H9 (cell line): ENCODE measurements at regions not wholly inside any gene's neighbourhood (a gene's known extent, or its start where the extent isn't known, plus 50 kb on each side); places are given as distances from the start of the nearest gene placed in this dataset.

Experiments
- DNase-seq: peaks from one replicate; pipeline ENCODE4 v3.0.0-alpha.2; 2017
- H2AFZ ChIP-seq: one replicate; pipeline ENCODE4 v1.6.1; 2013; ENCODE audit warnings: mild to moderate bottlenecking, low read length, control low read depth, moderate library complexity
- H2AK5ac ChIP-seq: 2 replicates; pipeline ENCODE4 v1.6.1; 2013; ENCODE audit warnings: low read length, control low read depth, mixed read lengths; ENCODE audit not compliant: insufficient read length
- H2BK120ac ChIP-seq: one replicate; pipeline ENCODE4 v1.6.1; 2013; ENCODE audit warnings: low read depth, mild to moderate bottlenecking, low read length, control low read depth, inconsistent platforms; ENCODE audit not compliant: poor library complexity, severe bottlenecking
- H2BK12ac ChIP-seq: 2 replicates; pipeline ENCODE4 v1.6.1; 2013; ENCODE audit warnings: low read length, control low read depth, mixed read lengths, low read depth; ENCODE audit not compliant: insufficient read length
- H2BK15ac ChIP-seq: 2 replicates; pipeline ENCODE4 v1.6.1; 2013; ENCODE audit warnings: low read depth, low read length, control low read depth
- H2BK20ac ChIP-seq: one replicate; pipeline ENCODE4 v1.6.1; 2013; ENCODE audit warnings: low read depth, mild to moderate bottlenecking, low read length, control low read depth, inconsistent platforms; ENCODE audit not compliant: poor library complexity, severe bottlenecking
- H2BK5ac ChIP-seq: 2 replicates; pipeline ENCODE4 v1.6.1; 2013; ENCODE audit warnings: low read length, control low read depth, mixed read lengths; ENCODE audit not compliant: insufficient read length
- H3K14ac ChIP-seq: 2 replicates; pipeline ENCODE4 v1.6.1; 2013; ENCODE audit warnings: low read length, control low read depth; ENCODE audit not compliant: insufficient read depth
- H3K18ac ChIP-seq: 2 replicates; pipeline ENCODE4 v1.6.1; 2013; ENCODE audit warnings: low read depth, mild to moderate bottlenecking, mixed read lengths, low read length, control low read depth; ENCODE audit not compliant: insufficient read length
- H3K23ac ChIP-seq: 2 replicates; pipeline ENCODE4 v1.6.1; 2013; ENCODE audit warnings: low read length, control low read depth, mixed read lengths, low read depth; ENCODE audit not compliant: insufficient read length
- H3K23me2 ChIP-seq: 2 replicates; pipeline ENCODE4 v1.6.1; 2013; ENCODE audit warnings: low read depth, mild to moderate bottlenecking, mixed read lengths, low read length, control low read depth; ENCODE audit not compliant: insufficient read length, poor library complexity, severe bottlenecking
- H3K27ac ChIP-seq: 2 replicates; pipeline ENCODE4 v1.5.1; 2013; ENCODE audit warnings: low read length, control low read depth, mixed read lengths, low read depth; ENCODE audit not compliant: insufficient read length
- H3K27me3 ChIP-seq: 2 replicates; pipeline ENCODE4 v1.6.1; 2013; ENCODE audit warnings: low read length, control low read depth, inconsistent platforms; ENCODE audit not compliant: insufficient read depth
- H3K4ac ChIP-seq: 2 replicates; pipeline ENCODE4 v1.6.1; 2013; ENCODE audit warnings: low read depth, mild to moderate bottlenecking, control low read depth, inconsistent platforms, low read length, moderate library complexity
- H3K4me1 ChIP-seq: 2 replicates; pipeline ENCODE4 v1.6.1; 2013; ENCODE audit warnings: low read length, control low read depth, inconsistent platforms; ENCODE audit not compliant: insufficient read depth
- H3K4me2 ChIP-seq: 2 replicates; pipeline ENCODE4 v1.6.1; 2013; ENCODE audit warnings: low read length, control low read depth, mixed read lengths; ENCODE audit not compliant: insufficient read length, insufficient read depth
- H3K56ac ChIP-seq: 2 replicates; pipeline ENCODE4 v1.6.1; 2013; ENCODE audit warnings: low read depth, mild to moderate bottlenecking, mixed read lengths, low read length, control low read depth; ENCODE audit not compliant: insufficient read length
- H3K79me1 ChIP-seq: 2 replicates; pipeline ENCODE4 v1.6.1; 2013; ENCODE audit warnings: low read depth, mild to moderate bottlenecking, moderate library complexity, low read length, control low read depth, inconsistent platforms; ENCODE audit not compliant: insufficient read depth, poor library complexity, severe bottlenecking
- H3K79me2 ChIP-seq: 2 replicates; pipeline ENCODE4 v1.6.1; 2013; ENCODE audit warnings: low read length, control low read depth, inconsistent platforms; ENCODE audit not compliant: insufficient read depth
- H3K9ac ChIP-seq: 2 replicates; pipeline ENCODE4 v1.6.1; 2013; ENCODE audit warnings: low read length, control low read depth, mixed read lengths; ENCODE audit not compliant: insufficient read length; ENCODE audit errors: extremely low read depth
- H3K9me3 ChIP-seq: one replicate; pipeline ENCODE4 v1.6.1; 2013; ENCODE audit warnings: low read depth, low read length, inconsistent platforms; ENCODE audit not compliant: control insufficient read depth
- H3T11ph ChIP-seq: one replicate; pipeline ENCODE4 v1.6.1; 2013; ENCODE audit warnings: mild to moderate bottlenecking, low read length, control low read depth, inconsistent platforms
- H4K20me1 ChIP-seq: one replicate; pipeline ENCODE4 v1.6.1; 2013; ENCODE audit not compliant: control insufficient read depth, insufficient read length, insufficient read depth
- H4K5ac ChIP-seq: 2 replicates; pipeline ENCODE4 v1.6.1; 2013; ENCODE audit warnings: low read depth, mild to moderate bottlenecking, mixed read lengths, low read length, control low read depth; ENCODE audit not compliant: insufficient read length
- H4K8ac ChIP-seq: replicated peaks from 2 replicates; pipeline ENCODE4 v1.6.1; 2013; ENCODE audit warnings: low read length, control low read depth, mixed read lengths, low read depth; ENCODE audit not compliant: insufficient read length
- H4K91ac ChIP-seq: 2 replicates; pipeline ENCODE4 v1.6.1; 2013; ENCODE audit warnings: low read depth, mild to moderate bottlenecking, moderate library complexity, mixed read lengths, low read length, control low read depth; ENCODE audit not compliant: insufficient read length
- H3K27ac Mint-ChIP-seq, 3 experiments: 2 replicates in 2 of 3; 3 replicates in 1 of 3; pipeline ENCODE4 v1.8.0; 2020 to 2021; ENCODE audit warnings: mixed read lengths in 3 of 3, mild to moderate bottlenecking in 1 of 3, moderate library complexity in 1 of 3
- H3K27me3 Mint-ChIP-seq: 2 replicates; pipeline ENCODE4 v1.8.0; 2021; ENCODE audit warnings: low read depth, mild to moderate bottlenecking, moderate library complexity, mixed read lengths
- H3K36me3 Mint-ChIP-seq, 3 experiments: 2 replicates in 2 of 3; 3 replicates in 1 of 3; pipeline ENCODE4 v1.8.0; 2020 to 2021; ENCODE audit warnings: low read depth in 3 of 3, mixed read lengths in 3 of 3; ENCODE audit not compliant: insufficient read depth in 1 of 3
- H3K4me1 Mint-ChIP-seq, 2 experiments: 2 replicates each; pipeline ENCODE4 v1.8.0; 2020; ENCODE audit warnings: mixed read lengths in 2 of 2
- H3K4me3 Mint-ChIP-seq, 2 experiments: 2 replicates in 1 of 2; 3 replicates in 1 of 2; pipeline ENCODE4 v1.8.0; 2020 to 2021; ENCODE audit warnings: mild to moderate bottlenecking in 2 of 2, mixed read lengths in 2 of 2, moderate library complexity in 1 of 2
- H3K9me3 Mint-ChIP-seq, 2 experiments: 2 replicates in 1 of 2; 3 replicates in 1 of 2; pipeline ENCODE4 v1.8.0; 2020; ENCODE audit warnings: mild to moderate bottlenecking in 2 of 2, mixed read lengths in 2 of 2, moderate library complexity in 1 of 2
- CTCF ChIP-seq: fragments of 200-600 bp; sonication (generic); conservative IDR thresholded peaks from 3 replicates; pipeline ENCODE4 v1.8.0; 2021; ENCODE audit warnings: antibody characterized with exemption, mild to moderate bottlenecking
- WGBS: extraction: QIAGEN DNeasy Blood & Tissue Kit; methylation state at CpG from one replicate; pipeline ENCODE4 v1.1.7; 2013; ENCODE audit warnings: missing lambda C conversion rate, low lambda C conversion rate, mixed read lengths; ENCODE audit not compliant: insufficient read length; ENCODE audit errors: extremely low coverage; 5-methylcytosine and 5-hydroxymethylcytosine counted together

- Mint-ChIP-seq H3K4me3 (no peak overlapping the region), H3K27ac (peak overlapping the region; percentile 53 to 79 (median 78); a peak in 5 of 7 replicates), H3K4me1 (peaks cover 27 to 28% of the 10 kb centered on the region in 2 experiments), H3K9me3 (no peaks in the 10 kb centered on the region), H3K27me3 (no peaks in the 10 kb centered on the region), H3K36me3 (no peaks in the 10 kb centered on the region; a peak in 1 of 7 replicates)
- Histone ChIP-seq H3K14ac (no peak overlapping the region), H3K4me2 (no peak overlapping the region), H4K5ac (no peak overlapping the region), H3T11ph (no peak overlapping the region), H3K23ac (no peak overlapping the region), H2AK5ac (no peak overlapping the region), H3K79me2 (no peaks in the 10 kb centered on the region), H3K27ac (no peak overlapping the region), H2BK20ac (no peak overlapping the region), H2BK120ac (no peak overlapping the region), H3K4me1 (peaks cover 7% of the 10 kb centered on the region; the same call in 1 of the 2 replicates), H2BK15ac (no peak overlapping the region), H3K9me3 (no peaks in the 10 kb centered on the region), H3K4ac (no peak overlapping the region), H3K27me3 (no peaks in the 10 kb centered on the region), H3K79me1 (no peaks in the 10 kb centered on the region), H3K56ac (no peak overlapping the region), H4K91ac (no peak overlapping the region), H4K20me1 (no peaks in the 10 kb centered on the region), H4K8ac (no peak overlapping the region), H2AFZ (no peak overlapping the region), H2BK5ac (no peak overlapping the region), H3K18ac (no peak overlapping the region), H3K23me2 (no peaks in the 10 kb centered on the region), H2BK12ac (no peak overlapping the region), H3K9ac (no peak overlapping the region)
- WGBS: no CpG with 5 or more reads among the region's 3 CpGs
- DNase-seq: no peak
- no peak for TF ChIP-seq CTCF
Observed at GRCh38 chr20:11443382-11444119, 474.1 kb upstream of the BTBD3 start.
